ENCODE measurements at regions not wholly inside any gene's neighbourhood (a gene's known extent, or its start where the extent isn't known, plus 50 kb on each side); places are given as distances from the start of the nearest gene placed in this dataset.

DNA sequence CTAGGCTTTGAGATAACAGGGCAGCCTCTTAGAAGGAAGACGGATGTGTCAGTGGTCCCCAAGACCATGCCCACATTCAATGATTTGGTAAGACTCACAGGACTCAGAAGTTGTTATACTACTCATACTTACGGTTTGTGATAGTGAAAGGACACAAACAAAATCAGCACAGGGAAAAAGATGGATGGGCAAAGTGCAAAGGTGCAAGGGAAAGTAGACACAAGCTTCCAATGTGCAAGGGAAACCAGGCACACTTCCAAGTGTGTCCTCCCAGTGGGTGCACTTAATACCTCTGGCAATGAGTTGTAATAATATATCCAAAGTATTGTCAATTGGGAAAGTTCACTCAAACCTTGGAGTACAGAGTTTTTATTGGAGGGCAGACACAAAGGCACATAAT is 53.8 kb upstream of the VCX start:
- DNase-seq (ENCODE audit: low read depth), result no peak

- no peak for DNase-seq (ENCODE audit: low read depth)
Measured at GRCh38 chrX:7788334-7788733, 54.6 kb upstream of the VCX start.

- DNase-seq (ENCODE audit: low read depth), result no peak
Measured at GRCh38 chrX:7787714-7788113, 55.3 kb upstream of the VCX start.

GRCh38 chrX:7784580-7784979 is 58.4 kb upstream of the VCX start:
- DNase-seq (ENCODE audit: low read depth), result no peak

DNA sequence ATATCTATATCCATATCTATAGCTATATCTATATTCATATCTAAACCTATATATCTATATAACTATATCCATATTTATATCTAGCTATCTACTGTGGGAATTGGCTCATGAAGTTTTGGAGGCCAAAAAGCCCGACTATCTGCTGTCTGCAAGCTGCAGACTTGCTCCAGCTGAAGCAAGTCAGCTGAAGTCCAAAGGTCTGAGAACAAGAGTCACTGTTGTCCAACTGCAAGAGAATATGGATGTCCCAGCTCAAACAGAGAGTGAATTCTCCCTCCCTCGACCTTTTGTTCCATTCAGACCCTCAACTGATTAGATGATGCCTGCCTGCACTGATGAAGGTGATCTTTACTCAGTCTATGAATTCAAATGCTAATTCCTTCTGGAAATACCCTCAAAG is 63.3 kb upstream of the VCX start:
- DNase-seq (ENCODE audit: low read depth), result no peak

DNA sequence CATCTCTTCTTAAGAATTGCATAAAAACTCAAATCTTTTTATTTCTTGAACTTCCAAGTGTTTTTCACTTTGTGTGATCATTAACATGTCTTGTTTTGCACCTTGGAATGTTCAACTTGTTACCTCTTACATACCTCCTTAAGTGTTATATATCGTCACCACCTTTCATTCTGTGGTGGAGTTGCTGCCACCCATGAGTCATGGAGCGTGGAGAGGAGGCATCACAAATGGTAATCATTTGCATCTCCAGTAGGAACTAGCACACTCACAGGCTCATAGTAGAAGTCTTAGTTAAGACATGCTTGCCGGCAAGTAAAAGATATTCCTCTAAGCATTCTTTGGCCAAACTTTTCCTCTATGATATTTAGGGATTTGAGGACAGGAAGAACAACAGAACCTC is 67.0 kb upstream of the VCX start:
- no peak for DNase-seq (ENCODE audit: low read depth)

DNA sequence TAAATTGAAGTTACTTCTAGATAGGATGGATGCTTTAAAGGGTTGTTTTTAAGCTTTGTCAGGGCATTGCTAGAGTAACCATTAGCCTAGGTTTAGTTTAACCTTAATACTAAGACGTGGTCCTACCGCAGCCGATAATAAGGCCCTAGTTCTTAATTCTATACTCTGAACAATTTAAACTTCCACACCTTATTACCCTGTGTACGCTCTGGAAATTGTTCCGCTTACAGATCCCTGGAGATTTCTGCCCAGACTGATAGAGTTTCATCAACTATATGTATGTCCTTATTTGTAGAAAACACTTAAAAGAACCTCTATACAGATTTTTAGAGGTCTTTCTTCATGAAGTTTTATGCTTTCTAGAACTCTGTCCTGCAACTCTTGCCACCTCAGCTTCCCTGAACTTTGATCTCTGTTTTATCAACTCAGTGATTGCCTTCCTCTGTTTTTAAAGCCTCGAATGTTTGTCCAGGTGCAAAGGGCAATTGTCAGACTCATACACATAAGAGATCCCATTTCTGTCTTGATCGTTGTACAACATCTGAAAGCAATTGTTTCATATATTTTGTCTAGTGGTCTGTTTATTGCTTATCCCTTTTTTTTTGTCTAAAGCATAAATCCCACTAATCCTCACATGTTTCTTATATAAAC is 71.1 kb upstream of the VCX start:
- DNase-seq (ENCODE audit: low read depth), result no peak

GRCh38 chrX:7759830-7760229 is 83.1 kb upstream of the VCX start:
- no peak for DNase-seq (ENCODE audit: low read depth)

- peak; percentile 65 for DNase-seq (ENCODE audit: low read depth)
Measured at GRCh38 chrX:7746856-7747255, 96.1 kb upstream of the VCX start.

- no peak for DNase-seq (ENCODE audit: low read depth)
Measured at GRCh38 chrX:7730071-7730470, 112.9 kb upstream of the VCX start.

- no peak for DNase-seq (ENCODE audit: low read depth)
Measured at GRCh38 chrX:7720519-7720918, 122.5 kb upstream of the VCX start.

DNA sequence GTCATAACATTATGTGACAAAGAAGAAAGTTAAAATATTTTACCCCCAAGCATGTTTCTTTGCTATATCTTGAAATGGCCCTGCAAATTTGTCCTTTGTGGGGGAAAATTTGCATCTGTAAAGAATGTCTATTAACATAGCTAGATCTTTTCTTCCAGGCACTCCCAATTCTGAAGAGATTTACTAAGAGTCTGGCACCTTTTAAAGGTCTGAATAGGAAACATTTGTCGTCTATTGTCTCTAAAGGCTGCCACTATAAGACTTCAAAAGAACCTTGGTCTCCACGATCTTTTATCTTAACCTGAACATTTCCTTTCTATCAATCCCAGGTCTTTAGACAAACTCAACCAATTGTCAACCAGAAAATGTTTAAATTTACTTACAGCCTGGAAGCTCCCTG is 128.6 kb upstream of the VCX start:
- no peak for DNase-seq (ENCODE audit: low read depth)

DNA sequence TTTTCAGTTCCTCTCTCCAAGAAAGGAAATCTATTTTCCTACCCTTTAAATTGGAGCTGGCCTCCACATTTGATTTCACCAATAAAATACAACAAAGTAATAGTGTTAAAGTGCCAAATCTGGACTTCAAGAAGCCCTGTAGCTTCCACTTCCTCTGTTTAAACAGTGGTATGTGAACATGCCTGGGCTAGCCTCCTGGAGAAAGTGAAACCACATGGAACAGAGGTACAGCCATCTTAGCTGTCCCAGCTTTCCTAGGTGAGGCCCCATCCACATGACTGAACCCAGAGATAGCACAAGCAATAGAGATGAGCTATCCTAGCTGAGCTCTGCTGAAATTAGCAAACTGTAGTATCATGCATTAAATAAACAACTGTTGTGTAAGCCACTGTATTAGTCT is 131.8 kb upstream of the VCX start:
- no peak for DNase-seq (ENCODE audit: low read depth)

GRCh38 chrX:7709845-7710244 is 133.1 kb upstream of the VCX start:
- DNase-seq (ENCODE audit: low read depth), result no peak

- no peak for DNase-seq (ENCODE audit: low read depth)
Measured at GRCh38 chrX:7706032-7706431, 136.9 kb upstream of the VCX start.

- DNase-seq (ENCODE audit: low read depth), result peak; percentile 4
Measured at GRCh38 chrX:7704205-7704604, 138.8 kb upstream of the VCX start.

DNA sequence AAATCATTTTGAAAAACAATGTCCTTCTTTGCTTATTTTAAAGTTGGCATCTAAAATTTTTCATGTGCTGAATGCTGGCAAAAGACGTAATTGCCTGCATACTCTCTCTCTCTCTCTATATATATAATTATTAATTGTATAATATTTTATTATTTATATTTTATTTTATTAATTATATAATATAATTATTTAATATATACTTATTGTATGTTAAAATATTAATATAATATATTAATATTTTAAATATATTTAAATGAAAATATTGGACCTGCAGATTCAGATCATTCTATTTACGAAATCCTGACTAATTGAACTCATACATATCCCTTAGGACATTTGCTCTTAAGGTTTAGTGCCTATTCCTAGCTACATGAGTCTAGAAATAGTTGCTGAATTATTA is 144.7 kb upstream of the VCX start:
- no peak for DNase-seq (ENCODE audit: low read depth)

- DNase-seq (ENCODE audit: low read depth), result no peak
Measured at GRCh38 chrX:7690842-7691241, 152.1 kb upstream of the VCX start.

- no peak for DNase-seq (ENCODE audit: low read depth)
Measured at GRCh38 chrX:7689791-7690412, 153.1 kb upstream of the VCX start.

DNA sequence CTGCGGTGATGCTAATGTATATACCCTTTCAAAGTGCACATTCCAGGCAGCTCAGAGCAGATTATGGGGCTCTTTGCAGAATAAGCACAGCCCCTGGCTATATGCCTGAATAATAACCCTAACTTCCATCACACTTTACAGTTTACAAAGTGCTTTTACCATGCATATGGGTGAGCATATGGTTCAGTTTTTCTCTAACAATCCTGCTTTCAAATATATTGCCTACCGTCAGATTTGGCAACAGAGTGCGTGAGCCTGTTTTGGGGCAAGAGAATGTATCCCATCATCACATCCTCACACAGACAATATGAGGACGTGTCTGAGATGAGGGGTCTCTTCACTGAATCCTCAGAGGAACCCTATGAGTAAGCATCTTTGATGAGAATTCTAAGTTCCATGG is 162.8 kb upstream of the VCX start:
- no peak for DNase-seq (ENCODE audit: low read depth)

DNA sequence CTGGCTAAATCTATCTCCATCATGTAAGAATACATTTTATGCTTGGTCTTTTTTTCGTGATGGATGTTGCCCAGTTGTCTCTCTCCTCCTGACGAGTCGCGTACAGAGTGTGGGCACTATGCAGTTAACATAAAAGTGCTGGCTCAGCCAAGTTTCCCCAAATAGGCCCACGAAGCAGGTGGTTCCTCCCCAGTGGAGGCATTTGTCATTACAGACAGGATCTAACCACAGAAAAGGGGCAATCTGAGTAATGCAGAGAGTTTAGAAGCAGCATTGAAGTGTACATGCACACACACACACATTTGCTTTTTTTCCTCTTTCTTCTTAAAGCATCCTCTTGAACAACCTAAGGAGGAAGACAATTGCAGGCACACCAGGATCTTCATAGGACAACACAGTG is 188.7 kb upstream of the VCX start:
- no peak for DNase-seq (ENCODE audit: low read depth)

DNA sequence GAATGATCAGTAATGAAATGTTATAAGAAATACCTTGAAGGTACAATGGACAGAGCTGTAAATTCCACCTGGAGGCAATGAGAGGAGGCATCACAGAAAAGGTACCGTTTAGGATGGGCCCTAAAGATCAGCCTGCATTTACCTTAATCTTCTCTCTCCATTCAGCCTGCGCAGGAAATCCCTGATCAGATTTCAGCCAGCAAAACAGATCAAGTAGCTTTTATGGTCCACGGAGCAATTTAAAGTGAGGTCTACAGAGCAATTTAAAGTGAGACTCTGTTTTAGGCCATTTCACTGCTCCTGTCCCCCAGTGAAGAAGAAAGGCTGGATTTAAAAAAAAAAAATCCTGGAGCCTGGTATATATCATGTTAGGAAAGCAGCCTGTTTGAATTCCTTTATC is 195.1 kb upstream of the VCX start:
- no peak for DNase-seq (ENCODE audit: low read depth)

DNA sequence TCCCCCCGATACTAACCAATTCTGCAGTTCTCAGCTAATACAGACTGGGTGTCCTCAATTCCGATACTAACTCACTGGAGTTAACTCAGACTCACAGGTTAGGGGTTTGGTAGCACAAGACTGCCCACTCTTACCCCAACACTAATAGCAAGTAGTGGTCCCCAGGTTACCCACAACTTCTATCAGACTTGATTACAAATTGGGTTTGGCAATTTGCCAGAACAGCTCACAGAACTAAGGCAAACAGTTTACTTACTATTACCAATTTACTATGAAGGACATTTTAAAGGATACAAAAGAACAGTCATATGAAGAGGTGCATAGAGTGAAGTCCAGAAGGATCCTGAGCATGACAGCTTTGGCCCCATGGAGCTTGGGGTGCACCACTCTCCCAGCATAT is 201.8 kb upstream of the VCX start:
- no peak for DNase-seq (ENCODE audit: low read depth)

DNA sequence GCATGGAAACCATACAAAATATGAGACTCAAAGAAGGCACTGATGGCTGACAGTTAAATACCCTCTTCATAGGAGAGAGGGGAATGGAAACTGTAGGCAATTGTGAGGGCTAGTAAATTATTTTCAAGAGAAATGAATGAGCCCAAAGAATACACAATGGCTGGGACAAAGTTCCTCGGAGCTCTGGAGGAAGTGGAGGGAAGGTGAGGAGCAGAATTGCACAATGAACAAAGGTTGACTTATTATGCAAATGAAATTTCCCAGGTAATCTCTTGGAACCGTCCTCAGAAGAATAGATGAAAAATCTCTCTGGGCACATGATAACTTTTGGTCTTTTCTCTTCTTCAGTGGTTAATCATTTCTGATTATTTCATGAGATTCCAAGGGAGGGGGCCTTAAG is 202.6 kb upstream of the VCX start:
- no peak for DNase-seq (ENCODE audit: low read depth)
